ENCODE measurements at regions not wholly inside any gene's neighbourhood (a gene's known extent, or its start where the extent isn't known, plus 50 kb on each side); places are given as distances from the start of the nearest gene placed in this dataset.

DNA sequence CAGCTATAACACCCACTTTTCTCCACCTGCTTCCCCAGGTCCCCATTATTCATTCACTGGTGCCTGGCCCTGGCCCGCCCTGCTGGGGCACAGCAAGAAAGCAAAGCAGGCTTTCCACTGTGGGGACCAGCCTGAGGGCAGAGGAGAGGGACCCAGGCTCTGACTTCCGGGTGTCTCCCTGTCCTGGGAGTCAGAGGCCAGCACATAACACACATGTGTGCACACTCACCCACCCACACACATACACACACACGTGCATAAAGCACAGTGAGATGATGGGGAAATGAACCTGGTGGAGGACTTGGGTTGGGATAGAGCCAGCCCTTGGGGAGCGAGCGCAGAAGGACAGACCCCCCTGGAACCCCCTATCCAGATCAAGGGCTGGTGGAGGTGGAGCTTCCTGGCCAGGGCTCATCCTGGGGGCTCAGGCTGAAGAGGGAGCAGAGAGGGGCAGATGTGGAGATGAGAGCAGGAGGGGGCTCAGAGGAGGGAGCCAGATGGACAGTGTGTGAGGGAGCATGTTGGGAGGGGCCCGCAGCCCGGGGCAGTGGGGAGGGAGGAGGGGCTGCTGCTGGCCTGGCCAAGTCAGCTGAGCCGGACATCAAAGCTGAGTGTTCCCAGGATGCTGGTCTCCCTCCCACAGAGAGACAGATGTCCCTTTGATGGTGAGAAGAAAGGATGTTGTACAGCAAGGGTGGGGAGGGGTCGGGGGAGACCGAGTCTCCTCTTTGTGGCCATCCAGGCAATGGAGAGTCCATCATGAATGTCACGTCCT is 78.2 kb downstream of the LINGO1 start:
- intact Hi-C loops (cut with DNase I; ENCODE audit: low total_unique reads) = no loop called here
- 40 to 74% methylated on average over 2 to 11 of the region's 11 CpGs for whole genome bisulfite sequencing, 2 donors (ENCODE audit: low coverage in 1 of 2)
- TF ChIP-seq, protein P1, sequence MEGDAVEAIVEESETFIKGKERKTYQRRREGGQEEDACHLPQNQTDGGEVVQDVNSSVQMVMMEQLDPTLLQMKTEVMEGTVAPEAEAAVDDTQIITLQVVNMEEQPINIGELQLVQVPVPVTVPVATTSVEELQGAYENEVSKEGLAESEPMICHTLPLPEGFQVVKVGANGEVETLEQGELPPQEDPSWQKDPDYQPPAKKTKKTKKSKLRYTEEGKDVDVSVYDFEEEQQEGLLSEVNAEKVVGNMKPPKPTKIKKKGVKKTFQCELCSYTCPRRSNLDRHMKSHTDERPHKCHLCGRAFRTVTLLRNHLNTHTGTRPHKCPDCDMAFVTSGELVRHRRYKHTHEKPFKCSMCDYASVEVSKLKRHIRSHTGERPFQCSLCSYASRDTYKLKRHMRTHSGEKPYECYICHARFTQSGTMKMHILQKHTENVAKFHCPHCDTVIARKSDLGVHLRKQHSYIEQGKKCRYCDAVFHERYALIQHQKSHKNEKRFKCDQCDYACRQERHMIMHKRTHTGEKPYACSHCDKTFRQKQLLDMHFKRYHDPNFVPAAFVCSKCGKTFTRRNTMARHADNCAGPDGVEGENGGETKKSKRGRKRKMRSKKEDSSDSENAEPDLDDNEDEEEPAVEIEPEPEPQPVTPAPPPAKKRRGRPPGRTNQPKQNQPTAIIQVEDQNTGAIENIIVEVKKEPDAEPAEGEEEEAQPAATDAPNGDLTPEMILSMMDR (IDR thresholded peaks at IDR 0.05) = no peak
- no peak for TF ChIP-seq EP300 (IDR thresholded peaks at IDR 0.05; ENCODE audit: low read depth)
- no peak for TF ChIP-seq POLR2A (IDR thresholded peaks at IDR 0.05)
- no peak for TF ChIP-seq POLR2AphosphoS5 (IDR thresholded peaks at IDR 0.05)

DNA sequence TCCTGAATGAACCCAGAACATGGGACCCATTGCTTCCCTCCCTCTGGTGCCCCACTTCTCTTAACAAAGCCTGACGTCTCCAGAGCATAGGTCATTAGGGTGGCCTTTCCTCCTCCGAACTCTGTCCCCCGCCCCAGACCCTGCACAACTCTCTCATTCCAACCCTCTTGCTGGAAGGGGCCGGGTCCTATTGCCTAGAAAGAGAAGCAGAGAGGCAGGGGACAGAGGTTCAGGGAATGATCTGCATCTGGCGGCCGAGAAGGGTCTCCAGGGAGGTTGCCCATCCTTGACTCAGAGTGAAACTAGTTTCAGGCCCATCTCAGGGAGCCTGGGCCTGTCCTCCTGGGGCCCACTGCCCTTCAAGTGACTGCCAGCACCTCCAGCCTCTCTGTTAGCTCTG is 79.0 kb downstream of the LINGO1 start:
- 80 to 84% methylated on average over 1 to 6 of the region's 6 CpGs for WGBS, 2 donors (ENCODE audit: low coverage in 1 of 2)
- H3K4me3 ChIP-seq = no peak overlapping the region
- TF ChIP-seq, protein P1 (IDR thresholded peaks at IDR 0.05) = no peak
- TF ChIP-seq EP300 (IDR thresholded peaks at IDR 0.05; ENCODE audit: low read depth) = no peak
- no peak for TF ChIP-seq POLR2AphosphoS5 (IDR thresholded peaks at IDR 0.05)
- H3K27me3 ChIP-seq = no peaks in the 10 kb centered on the region
- peaks cover 0 to 6% (median 2%) of the 10 kb centered on the region in 4 donors for H3K4me1 ChIP-seq
- H3K9me3 ChIP-seq = no peaks in the 10 kb centered on the region
- intact Hi-C loops (cut with DNase I; ENCODE audit: low total_unique reads) = no loop called here
- no peaks in the 10 kb centered on the region for H3K36me3 ChIP-seq
- H3K27ac ChIP-seq = no peak overlapping the region
- in situ Hi-C loops (cut with MboI; ENCODE audit: low pct_ligation_motif_present in 1 of 4, low pct_unique_long_range_greater_than_20kb in 1 of 4, low sequenced_read_pairs in 3 of 4) = no loop called here
- no peak for DNase-seq

More for the DNA sequence above, 78.2 kb downstream of the LINGO1 start:
- H3K27me3 ChIP-seq = no peaks in the 10 kb centered on the region
- no peaks in the 10 kb centered on the region for H3K36me3 ChIP-seq
- H3K9me3 ChIP-seq = no peaks in the 10 kb centered on the region
- H3K4me3 ChIP-seq = no peak overlapping the region
- no peak for DNase-seq
- peaks cover 0 to 6% (median 2%) of the 10 kb centered on the region in 4 donors for H3K4me1 ChIP-seq
- in situ Hi-C loops (cut with MboI; ENCODE audit: low pct_ligation_motif_present in 1 of 4, low pct_unique_long_range_greater_than_20kb in 1 of 4, low sequenced_read_pairs in 3 of 4) = no loop called here
- no peak overlapping the region for H3K27ac ChIP-seq

DNA sequence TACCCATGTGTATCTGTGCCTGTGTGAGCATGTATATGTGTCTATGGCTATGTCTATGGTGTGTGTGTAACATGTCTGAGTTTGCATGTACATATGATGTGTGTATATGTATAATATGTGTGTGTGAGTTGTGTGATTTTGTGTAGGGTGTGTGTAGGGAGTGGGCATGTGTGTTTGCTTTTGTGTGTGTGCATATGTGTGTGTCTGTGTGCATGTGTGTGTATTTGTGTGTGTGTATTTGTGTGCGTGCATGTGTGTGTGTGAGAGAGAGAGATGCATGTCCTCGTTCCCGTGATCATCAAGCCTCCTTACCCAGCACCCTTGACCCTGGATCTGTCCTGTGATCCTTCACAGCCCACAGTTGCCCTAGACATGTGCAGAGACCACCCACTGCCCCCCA is 79.5 kb downstream of the LINGO1 start:
- in situ Hi-C loops (cut with MboI; ENCODE audit: low pct_ligation_motif_present in 1 of 4, low pct_unique_long_range_greater_than_20kb in 1 of 4, low sequenced_read_pairs in 3 of 4) (no loop called here), intact Hi-C loops (cut with DNase I; ENCODE audit: low total_unique reads) (no loop called here)
- Histone ChIP-seq H3K9me3 (no peaks in the 10 kb centered on the region), H3K27me3 (no peaks in the 10 kb centered on the region), H3K36me3 (no peaks in the 10 kb centered on the region), H3K4me3 (no peak overlapping the region), H3K27ac (no peak overlapping the region), H3K4me1 (peaks cover 0 to 6% (median 2%) of the 10 kb centered on the region in 4 donors)
- DNase-seq = no peak
- TF ChIP-seq POLR2AphosphoS5 (IDR thresholded peaks at IDR 0.05) (no peak), POLR2A (IDR thresholded peaks at IDR 0.05) (no peak), EP300 (IDR thresholded peaks at IDR 0.05; ENCODE audit: low read depth) (no peak)
- TF ChIP-seq, protein P1 (IDR thresholded peaks at IDR 0.05) = no peak
- 97% methylated on average over 3 of the region's 3 CpGs; no CpG with 5 or more reads in 1 of the 2 donors for WGBS, 2 donors (ENCODE audit: low coverage in 1 of 2)

DNA sequence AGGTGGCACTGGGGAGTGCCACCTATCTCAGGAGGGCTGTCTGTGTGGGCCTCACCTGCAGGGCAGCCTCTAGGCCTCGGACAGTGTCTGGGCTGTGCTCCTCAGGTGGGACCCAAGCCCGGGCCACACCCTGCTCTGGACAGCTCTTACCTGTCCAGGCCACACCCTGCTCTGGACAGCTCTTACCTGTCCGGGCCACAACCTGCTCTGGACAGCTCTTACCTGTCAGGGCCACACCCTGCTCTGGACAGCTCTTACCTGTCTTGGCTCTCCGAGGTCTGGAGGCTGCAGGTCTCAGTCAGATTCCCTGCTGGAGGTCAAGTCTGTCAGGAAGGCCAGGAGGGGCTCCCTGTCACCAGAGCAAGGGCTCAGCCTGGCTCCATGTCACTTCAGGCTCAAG is 80.6 kb downstream of the LINGO1 start:
- Histone ChIP-seq H3K4me1 (peaks cover 0 to 6% (median 2%) of the 10 kb centered on the region in 4 donors), H3K9me3 (no peaks in the 10 kb centered on the region), H3K36me3 (no peaks in the 10 kb centered on the region), H3K27ac (no peak overlapping the region), H3K4me3 (no peak overlapping the region), H3K27me3 (no peaks in the 10 kb centered on the region)
- in situ Hi-C loops (cut with MboI; ENCODE audit: low pct_ligation_motif_present in 1 of 4, low pct_unique_long_range_greater_than_20kb in 1 of 4, low sequenced_read_pairs in 3 of 4) = no loop called here
- intact Hi-C loops (cut with DNase I; ENCODE audit: low total_unique reads) = no loop called here
- peak; percentile 50 for DNase-seq
- 72% methylated on average over 4 of the region's 4 CpGs; no CpG with 5 or more reads in 1 of the 2 donors for WGBS, 2 donors (ENCODE audit: low coverage in 1 of 2)
- TF ChIP-seq POLR2A (IDR thresholded peaks at IDR 0.05) (no peak), POLR2AphosphoS5 (IDR thresholded peaks at IDR 0.05) (no peak), EP300 (IDR thresholded peaks at IDR 0.05; ENCODE audit: low read depth) (no peak)
- TF ChIP-seq, protein P1 (IDR thresholded peaks at IDR 0.05) = no peak
